ENCODE measurements at regions not wholly inside any gene's neighbourhood (a gene's known extent, or its start where the extent isn't known, plus 50 kb on each side); places are given as distances from the start of the nearest gene placed in this dataset.
A peak's percentile ranks its signal among the peaks of the same experiment; 100 is the strongest.

DNA sequence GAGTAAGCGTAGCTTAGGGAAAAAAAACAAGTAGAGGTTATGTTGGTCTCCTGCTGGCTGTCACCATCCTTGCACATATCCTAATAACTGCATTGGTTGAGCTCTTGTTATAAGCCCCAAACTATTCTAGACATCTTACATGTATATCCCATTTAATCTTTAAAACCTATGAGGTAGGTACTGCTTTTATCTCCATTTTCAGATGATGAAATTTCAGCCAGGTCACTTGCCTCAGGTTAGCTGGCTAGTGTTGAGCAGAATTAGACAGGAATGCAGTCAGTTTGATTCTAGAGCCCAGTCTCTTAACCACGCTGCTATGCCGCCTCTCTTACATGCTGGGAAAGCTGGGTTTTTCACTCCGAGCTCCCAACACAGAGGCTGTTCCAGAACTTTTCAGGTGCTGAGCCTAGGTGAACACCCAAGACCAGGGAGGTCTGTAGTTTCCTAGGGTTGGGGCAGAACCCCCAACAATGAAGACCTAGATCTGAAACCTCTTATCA is 269.9 kb upstream of the RGS6 start:
- Mint-ChIP-seq H3K36me3 (ENCODE audit: insufficient read depth, unreplicated experiment) (peaks cover 18% of the 10 kb centered on the region), H3K4me3 (ENCODE audit: unreplicated experiment) (no peak overlapping the region), H3K4me1 (ENCODE audit: insufficient read depth, unreplicated experiment) (peaks cover 23% of the 10 kb centered on the region), H3K27ac (ENCODE audit: low read depth, unreplicated experiment) (no peak overlapping the region), H3K9me3 (ENCODE audit: unreplicated experiment) (no peaks in the 10 kb centered on the region), H3K27me3 (ENCODE audit: insufficient read depth, unreplicated experiment) (no peaks in the 10 kb centered on the region)
- CTCF ChIA-PET: interaction anchor here (0.7 kb wide), 1 partner anchor 9 kb away, joined by 4 read pairs; no protein-coding TSS in a partner anchor
- TF ChIP-seq CTCF (IDR thresholded peaks at IDR 0.05; ENCODE audit: unreplicated experiment): no peak
- DNase-seq (ENCODE audit: unreplicated experiment): no peak
- no TSS peak for BruUV-seq (replicated peaks)
- POLR2A ChIA-PET: interaction anchor here (0.7 to 1.1 kb wide), 2 partner anchors 8 to 13 kb away, joined by 4 to 6 read pairs; no protein-coding TSS in a partner anchor
- intact Hi-C loops (cut with micrococcal nuclease): no loop called here

DNA sequence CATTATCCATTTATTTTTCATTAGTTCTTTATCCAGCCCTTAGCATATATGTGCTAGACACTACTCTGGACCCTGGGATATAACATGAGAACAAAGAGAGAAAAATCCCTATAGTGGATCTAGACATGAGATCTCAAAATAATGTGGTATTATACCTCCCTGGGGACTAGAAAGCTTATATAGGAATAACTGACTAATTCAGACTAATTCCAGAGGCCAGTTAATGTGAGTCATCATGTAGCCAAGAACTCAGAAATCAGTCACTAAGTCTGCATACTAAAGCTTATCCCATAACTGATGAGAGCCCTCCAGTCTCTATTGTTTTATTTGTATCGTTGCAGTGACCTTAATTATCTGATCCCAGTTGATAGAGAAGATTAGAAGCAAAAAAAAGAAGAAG is 267.1 kb upstream of the RGS6 start:
- DNase-seq (ENCODE audit: unreplicated experiment): peak; percentile 44
- POLR2A ChIA-PET: interaction anchor here (0.7 to 0.9 kb wide), 2 partner anchors 39 to 96 kb away, joined by 3 read pairs; no protein-coding TSS in a partner anchor
- intact Hi-C loops (cut with micrococcal nuclease): loop anchor here (5.0 kb wide), 1 partner anchor 343 kb away; the partner anchor contains the start of gene SIPA1L1

GRCh38 chr14:71665781-71666180 is 266.4 kb upstream of the RGS6 start:
- peaks cover 18% of the 10 kb centered on the region for H3K36me3 Mint-ChIP-seq (ENCODE audit: insufficient read depth, unreplicated experiment)
- peaks cover 11% of the 10 kb centered on the region for H3K4me1 Mint-ChIP-seq (ENCODE audit: insufficient read depth, unreplicated experiment)
- H3K27ac Mint-ChIP-seq (ENCODE audit: low read depth, unreplicated experiment): no peak overlapping the region
- ChIA-PET CTCF (no interaction called here), POLR2A (interaction anchor here (0.9 kb wide), 1 partner anchor 38 kb away, joined by 3 read pairs; no protein-coding TSS in a partner anchor)
- H3K27me3 Mint-ChIP-seq (ENCODE audit: insufficient read depth, unreplicated experiment): no peaks in the 10 kb centered on the region
- DNase-seq (ENCODE audit: unreplicated experiment): no peak
- TF ChIP-seq CTCF (IDR thresholded peaks at IDR 0.05; ENCODE audit: unreplicated experiment): no peak
- no peaks in the 10 kb centered on the region for H3K9me3 Mint-ChIP-seq (ENCODE audit: unreplicated experiment)
- no TSS peak for BruUV-seq (replicated peaks)
- intact Hi-C loops (cut with micrococcal nuclease): loop anchor here (5.0 kb wide), 1 partner anchor 343 kb away; the partner anchor contains the start of gene SIPA1L1
- no peak overlapping the region for H3K4me3 Mint-ChIP-seq (ENCODE audit: unreplicated experiment)

More for the DNA sequence above, 267.1 kb upstream of the RGS6 start:
- H3K27me3 Mint-ChIP-seq (ENCODE audit: insufficient read depth, unreplicated experiment): no peaks in the 10 kb centered on the region
- no peak overlapping the region for H3K4me3 Mint-ChIP-seq (ENCODE audit: unreplicated experiment)
- no peak for TF ChIP-seq CTCF (IDR thresholded peaks at IDR 0.05; ENCODE audit: unreplicated experiment)
- no peaks in the 10 kb centered on the region for H3K9me3 Mint-ChIP-seq (ENCODE audit: unreplicated experiment)
- BruUV-seq (replicated peaks): no TSS peak
- H3K27ac Mint-ChIP-seq (ENCODE audit: low read depth, unreplicated experiment): no peak overlapping the region
- H3K36me3 Mint-ChIP-seq (ENCODE audit: insufficient read depth, unreplicated experiment): peaks cover 18% of the 10 kb centered on the region
- peaks cover 11% of the 10 kb centered on the region for H3K4me1 Mint-ChIP-seq (ENCODE audit: insufficient read depth, unreplicated experiment)
- CTCF ChIA-PET: no interaction called here

DNA sequence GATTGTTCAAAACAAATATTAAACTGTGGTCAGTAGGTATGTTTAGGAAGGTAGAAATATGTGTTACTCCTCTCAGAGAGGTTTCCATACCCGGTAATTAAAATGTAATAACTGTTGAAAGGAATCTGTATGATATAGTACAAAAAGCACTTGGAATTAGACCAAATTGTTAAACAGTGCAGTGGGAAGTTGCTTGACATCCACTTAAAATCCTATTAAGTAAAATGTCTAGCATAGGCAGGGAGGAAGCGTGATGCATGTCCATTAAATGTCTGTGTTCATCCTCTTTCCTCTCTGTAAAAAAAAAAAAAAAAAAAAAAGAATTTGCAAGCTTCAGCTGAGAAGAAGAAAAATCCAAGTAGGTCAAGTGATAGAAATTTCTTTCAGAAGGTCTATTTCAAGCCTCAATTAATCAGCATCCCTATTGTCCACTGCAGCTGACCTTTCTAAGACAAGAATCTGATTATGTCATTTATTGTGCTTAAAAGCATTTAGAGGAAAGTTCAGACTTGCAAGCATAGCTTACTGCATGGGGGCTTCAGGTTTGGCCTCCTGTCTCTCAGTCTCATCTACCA is 265.6 kb upstream of the RGS6 start:
- Mint-ChIP-seq H3K27me3 (ENCODE audit: insufficient read depth, unreplicated experiment) (no peaks in the 10 kb centered on the region), H3K4me3 (ENCODE audit: unreplicated experiment) (no peak overlapping the region), H3K27ac (ENCODE audit: low read depth, unreplicated experiment) (no peak overlapping the region), H3K36me3 (ENCODE audit: insufficient read depth, unreplicated experiment) (peaks cover 13% of the 10 kb centered on the region), H3K9me3 (ENCODE audit: unreplicated experiment) (no peaks in the 10 kb centered on the region), H3K4me1 (ENCODE audit: insufficient read depth, unreplicated experiment) (peaks cover 11% of the 10 kb centered on the region)
- intact Hi-C loops (cut with micrococcal nuclease): loop anchor here (5.0 kb wide), 1 partner anchor 344 kb away; the partner anchor contains the start of gene SIPA1L1
- no peak for TF ChIP-seq CTCF (IDR thresholded peaks at IDR 0.05; ENCODE audit: unreplicated experiment)
- ChIA-PET POLR2A (no interaction called here), CTCF (no interaction called here)
- no peak for DNase-seq (ENCODE audit: unreplicated experiment)
- no TSS peak for BruUV-seq (replicated peaks)

All from MCF 10A (cell line).